GM21447 (cell line): ENCODE measurements at regions not wholly inside any gene's neighbourhood (a gene's known extent, or its start where the extent isn't known, plus 50 kb on each side); places are given as distances from the start of the nearest gene placed in this dataset.
"Not testable (repeated sequence)": the region's sequence is repeated elsewhere in the genome, so short reads cannot be mapped to it uniquely, and the experiment has no call there.

ENCODE experiments used
- ATAC-seq: cut with Tn5 transposase; IDR thresholded peaks from one replicate; pipeline ENCODE4 v1.9.1; 2021; ENCODE audit not compliant: unreplicated experiment

DNA sequence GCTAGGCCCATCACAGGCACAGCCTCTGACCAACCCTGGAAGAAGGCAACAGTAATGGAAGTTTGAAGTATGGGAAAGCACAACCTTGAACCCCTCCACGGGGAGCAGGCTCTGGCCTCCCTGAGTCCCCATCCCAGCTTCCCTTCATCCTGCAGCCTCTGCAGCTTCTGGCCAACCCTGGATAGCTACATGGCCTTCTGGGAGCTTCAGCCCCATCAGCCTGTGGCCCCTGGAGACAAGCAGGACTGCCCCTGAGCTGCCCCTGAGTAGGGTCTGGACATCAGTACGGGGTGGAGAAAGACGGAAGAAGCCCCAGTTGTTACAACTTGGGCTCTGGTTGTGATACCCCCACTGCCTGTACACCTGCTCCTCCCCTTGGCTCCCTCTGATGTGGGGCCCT lies 113.8 kb upstream of the CD82 start:
- ATAC-seq: no peak

GRCh38 chr11:44452827-44453572 lies 112.5 kb upstream of the CD82 start:
- ATAC-seq: no peak

DNA sequence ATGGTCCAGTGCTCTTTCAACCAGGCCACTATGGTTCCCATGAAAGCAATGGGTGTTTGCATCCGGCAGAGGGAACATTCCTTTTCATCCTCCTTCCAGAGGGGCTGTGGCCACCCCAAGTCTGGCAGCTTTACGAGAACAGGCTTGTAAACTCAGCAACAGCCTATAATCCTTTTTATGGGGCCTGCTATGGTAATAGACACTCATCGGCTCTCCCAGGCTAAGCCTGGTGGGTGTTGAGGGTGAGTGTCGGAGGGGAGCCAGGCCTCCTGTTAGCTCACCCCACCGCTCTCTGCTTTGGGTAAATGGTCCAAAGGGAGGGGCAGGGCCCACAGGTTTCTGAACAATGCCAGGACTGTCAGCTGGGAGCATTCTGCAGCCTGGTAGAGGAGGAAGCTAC lies 111.6 kb upstream of the CD82 start:
- no peak for ATAC-seq

DNA sequence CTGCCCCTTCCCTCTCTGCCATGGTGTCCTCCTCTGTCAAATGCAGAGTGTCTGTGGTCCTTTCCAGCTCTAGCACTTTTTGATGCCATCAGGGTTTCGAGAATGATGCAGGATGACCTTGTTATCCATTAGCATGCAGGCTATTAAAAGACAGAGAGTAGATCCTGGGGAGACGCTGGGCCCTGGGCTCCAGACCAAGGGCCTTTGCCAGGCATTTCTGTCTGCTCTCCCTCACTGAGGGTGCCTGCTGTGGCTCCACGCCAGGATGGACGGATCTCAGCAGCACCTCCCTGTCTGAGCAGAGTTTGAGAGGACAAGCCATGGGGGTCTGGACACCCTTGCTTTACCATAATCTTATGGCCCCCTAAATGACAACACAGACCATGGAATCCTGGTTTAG lies 110.8 kb upstream of the CD82 start:
- ATAC-seq: no peak

DNA sequence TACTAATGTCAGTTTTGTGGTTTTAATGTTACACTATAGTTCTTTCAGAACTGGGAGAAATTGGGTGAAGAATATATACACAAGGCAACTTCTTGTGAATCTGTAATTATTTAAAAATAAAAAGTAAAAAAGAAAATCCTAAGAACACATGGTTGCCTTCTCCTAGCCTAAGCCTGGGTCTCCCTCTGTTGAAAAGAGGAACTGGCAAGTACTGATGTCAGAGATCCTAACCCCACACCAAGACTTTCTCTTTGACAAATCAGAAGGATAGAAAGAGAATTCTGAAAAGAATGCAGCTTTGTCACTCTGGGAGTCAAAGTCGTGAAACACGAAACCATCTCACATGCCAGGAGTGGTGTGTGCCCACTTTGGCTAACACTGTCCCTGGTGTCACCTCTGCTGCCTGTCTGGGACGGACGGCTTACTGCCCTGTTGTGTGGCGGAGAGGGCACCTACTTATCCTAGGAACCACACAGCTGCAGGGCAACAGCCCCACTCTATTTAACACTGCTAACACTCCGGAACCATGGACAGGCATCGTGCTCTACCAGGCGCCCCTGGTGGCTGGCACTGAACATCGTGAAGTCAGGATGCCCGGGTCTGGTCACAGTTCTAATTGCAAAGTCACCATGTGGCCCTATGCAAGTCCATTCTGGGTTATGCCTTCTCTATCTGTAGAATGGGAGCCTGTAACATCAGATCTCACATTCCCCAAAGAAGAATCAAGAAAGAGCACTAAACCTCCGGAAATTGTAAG lies 108.7 kb upstream of the CD82 start:
- ATAC-seq: no peak

DNA sequence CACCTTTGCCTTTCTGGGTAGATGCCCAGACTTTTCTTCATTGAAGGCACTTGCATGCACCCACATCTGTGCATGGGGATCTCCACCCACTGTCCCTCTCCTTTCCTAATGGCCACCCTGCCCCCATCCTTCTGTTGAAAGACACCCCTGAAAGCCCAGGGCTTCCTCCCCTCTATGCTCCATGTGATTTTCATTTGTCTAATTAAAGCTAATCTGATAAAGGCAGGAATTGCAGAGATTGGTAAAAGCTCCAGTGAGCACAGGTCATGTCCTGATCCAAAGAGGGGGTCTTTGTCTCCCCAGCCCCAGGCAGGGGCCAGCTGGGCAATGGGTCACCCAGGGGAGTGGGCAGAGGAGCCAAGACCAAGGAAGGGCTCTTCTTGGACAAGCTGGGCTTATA lies 107.6 kb upstream of the CD82 start:
- ATAC-seq: no peak

GRCh38 chr11:44463751-44464150 lies 101.7 kb upstream of the CD82 start:
- ATAC-seq: no peak

DNA sequence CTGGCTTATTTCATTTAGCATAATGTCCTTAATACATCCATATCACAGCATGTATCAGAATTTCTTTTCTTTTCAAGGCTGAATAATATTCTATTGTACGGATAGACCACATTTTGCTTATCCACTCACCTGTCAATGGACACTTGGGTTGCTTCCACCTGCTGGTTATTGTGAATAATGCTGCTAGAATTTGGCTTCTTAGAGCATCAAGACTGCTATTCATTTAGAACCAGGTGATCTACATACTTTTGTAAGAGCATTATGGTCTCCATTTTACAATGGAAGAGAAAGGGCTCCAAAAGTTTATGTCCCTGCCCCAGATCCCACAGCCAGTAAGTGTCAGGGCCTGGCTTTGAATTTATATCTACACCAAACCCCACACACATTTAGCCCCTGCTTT lies 100.7 kb upstream of the CD82 start:
- no peak for ATAC-seq

GRCh38 chr11:44466531-44467205 lies 98.8 kb upstream of the CD82 start:
- ATAC-seq: no peak

- no peak for ATAC-seq
Measured at GRCh38 chr11:44467413-44467812, 98.0 kb upstream of the CD82 start.

- ATAC-seq: no peak
Measured at GRCh38 chr11:44467931-44468330, 97.5 kb upstream of the CD82 start.

GRCh38 chr11:44468345-44468988 lies 97.0 kb upstream of the CD82 start:
- ATAC-seq: no peak

- no peak for ATAC-seq
Measured at GRCh38 chr11:44469412-44469811, 96.1 kb upstream of the CD82 start.

- no peak for ATAC-seq
Measured at GRCh38 chr11:44470854-44471253, 94.6 kb upstream of the CD82 start.

DNA sequence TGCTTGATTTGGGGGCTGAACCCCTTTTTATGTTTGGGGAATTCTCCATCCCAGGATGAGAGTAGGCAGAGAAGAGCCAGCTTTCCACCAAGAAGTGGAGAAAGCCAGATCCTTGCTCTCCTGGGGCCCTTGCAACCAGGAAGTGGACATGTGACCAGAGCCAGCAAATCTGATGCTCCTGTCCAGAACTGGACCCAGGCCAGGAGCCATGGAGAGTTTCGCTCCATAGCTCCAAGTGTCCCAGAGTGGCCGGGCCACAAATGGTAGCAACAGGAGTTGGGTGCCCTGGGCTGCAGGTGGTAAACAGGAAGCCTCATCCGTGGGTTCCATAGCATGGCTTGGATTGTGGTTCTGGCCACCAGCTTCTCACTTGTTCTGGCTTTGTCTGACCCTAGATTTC lies 93.9 kb upstream of the CD82 start:
- ATAC-seq: no peak

DNA sequence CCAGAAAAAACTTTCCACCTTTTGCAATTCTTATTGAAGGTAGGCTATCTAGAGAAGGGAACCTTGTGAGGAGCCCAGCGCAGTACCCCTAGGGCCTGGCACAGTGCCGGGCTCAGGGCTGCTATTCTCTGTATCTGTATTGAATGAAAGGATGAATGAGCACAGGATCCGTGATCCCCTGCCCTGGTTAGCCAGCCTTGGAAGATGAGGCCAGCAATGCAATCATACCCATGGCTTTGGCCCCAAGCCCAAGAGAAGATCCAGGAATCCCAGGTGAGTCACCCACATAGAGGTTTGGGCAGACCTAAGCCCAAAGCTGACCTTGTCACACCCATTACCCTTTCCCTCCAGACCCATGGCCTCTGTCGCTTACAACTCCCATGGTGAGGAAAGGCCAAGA lies 92.5 kb upstream of the CD82 start:
- ATAC-seq: no peak

DNA sequence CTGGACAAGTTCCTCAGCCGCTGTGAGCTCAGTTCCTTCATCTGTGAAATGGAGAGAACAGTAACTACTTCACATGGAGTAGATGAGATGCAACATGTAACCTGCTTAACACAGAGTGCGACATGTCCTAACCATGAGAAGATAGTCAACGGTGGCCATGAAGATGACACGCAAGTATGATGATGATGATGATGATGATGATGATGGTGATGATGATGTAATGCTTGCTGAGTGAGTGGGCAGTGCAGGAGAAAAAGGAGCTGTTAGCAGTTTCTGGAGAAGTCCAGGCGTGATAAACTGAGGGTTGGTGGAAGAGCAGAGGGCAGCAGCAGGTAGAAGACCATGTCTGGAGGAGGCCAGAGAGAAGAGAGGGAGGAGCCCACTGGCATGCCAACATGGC lies 90.8 kb upstream of the CD82 start:
- ATAC-seq: no peak

DNA sequence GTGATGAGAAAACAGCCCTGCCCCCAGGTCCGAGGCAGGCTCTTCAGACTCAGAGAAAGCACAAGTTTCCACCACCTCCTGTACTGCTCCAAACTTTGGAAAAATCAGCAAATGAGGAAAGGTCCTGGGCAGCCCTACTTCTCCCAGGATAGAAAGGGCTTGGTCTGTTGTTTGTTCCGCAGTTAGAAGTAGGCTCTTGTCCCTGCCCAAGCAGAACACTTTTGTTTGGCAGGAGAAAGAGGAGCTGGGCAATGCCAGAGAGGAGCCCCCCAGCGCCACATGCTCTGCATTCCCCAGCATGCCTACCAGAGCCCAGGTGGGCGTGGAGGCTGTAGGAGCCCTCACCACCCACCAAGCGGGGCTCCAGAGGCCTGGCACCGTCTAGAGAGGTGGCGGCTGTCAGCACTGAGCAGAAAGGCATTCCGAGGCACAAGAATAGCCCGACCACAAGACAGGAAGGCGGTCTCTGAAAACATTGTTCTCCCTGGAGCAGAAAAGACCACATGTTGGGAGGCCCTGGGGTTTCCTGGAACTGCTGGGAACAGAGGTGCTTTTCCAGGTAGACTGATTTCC lies 90.3 kb upstream of the CD82 start:
- no peak for ATAC-seq

DNA sequence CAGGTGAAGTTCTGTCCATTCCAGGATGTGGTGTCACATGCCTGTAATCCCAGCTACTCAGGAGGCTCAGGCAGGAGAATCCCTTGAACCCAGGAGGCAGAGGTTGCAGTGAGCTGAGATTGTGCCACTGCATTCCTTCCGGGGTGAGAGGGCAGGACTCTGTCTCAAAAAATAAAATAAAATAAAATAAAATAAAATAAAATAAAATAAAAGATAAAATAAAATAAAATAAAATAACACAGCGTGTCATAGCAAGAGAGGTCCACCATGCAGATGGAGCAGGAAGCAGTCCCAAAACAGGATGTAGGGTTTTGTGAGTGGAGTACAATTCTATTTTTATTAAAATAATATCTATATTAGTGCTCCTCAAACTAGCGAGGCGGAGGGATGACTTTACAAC lies 83.1 kb upstream of the CD82 start:
- ATAC-seq: not testable (repeated sequence)

GRCh38 chr11:44483919-44484610 lies 81.4 kb upstream of the CD82 start:
- no peak for ATAC-seq
